Endothelial cell of umbilical vein (primary cell): ENCODE measurements at regions not wholly inside any gene's neighbourhood (a gene's known extent, or its start where the extent isn't known, plus 50 kb on each side); places are given as distances from the start of the nearest gene placed in this dataset.

Source experiments
- BruUV-seq: library from RNA; stranded (reverse); fragments of 400-500 nt; replicated peaks from 2 replicates; lab custom pipeline; 2021; lab: Mats Ljungman, UMichigan
- CTCF ChIA-PET: fragments of 300-600, 350-600 bp; sonication (Branson Sonifier 250); formaldehyde crosslinking; loops from one replicate; lab custom pipeline; 2021; ENCODE audit warnings: antibody characterized with exemption, inconsistent platforms; lab: Charles Lee
- POLR2A ChIA-PET: fragments of 300-600, 350-600 bp; sonication (Branson Sonifier 250); formaldehyde crosslinking; loops from one replicate; lab custom pipeline; 2021; ENCODE audit warnings: antibody characterized with exemption, inconsistent platforms; lab: Charles Lee
- DNase-seq: peaks from one replicate; pipeline ENCODE4 v3.0.0-alpha.2; 2011; ENCODE audit warnings: low read depth, low spot score
- FAIRE-seq: peaks from 2 replicates; lab custom pipeline; 2011; peaks lifted over from hg19 to GRCh38; lab: Jason Lieb, UNC
- H2AFZ ChIP-seq: 2 replicates; pipeline ENCODE4 v1.6.0; 2012; ENCODE audit warnings: low read depth, low read length, control low read depth, inconsistent platforms
- H3K27ac ChIP-seq: 2 replicates; pipeline ENCODE4 v1.5.1; 2011; ENCODE audit warnings: low read depth, mild to moderate bottlenecking, control low read depth, low read length, moderate library complexity; ENCODE audit not compliant: insufficient read depth
- H3K27me3 ChIP-seq, 2 experiments: 2 replicates each; pipeline versions ENCODE4 v1.6.0 to v1.6.1; 2011; ENCODE audit warnings: low read length in 2 of 2, mixed read lengths in 1 of 2; ENCODE audit not compliant: control insufficient read depth in 2 of 2, insufficient read depth in 2 of 2
- H3K36me3 ChIP-seq, 2 experiments: 2 replicates in 1 of 2; 3 replicates in 1 of 2; pipeline ENCODE4 v1.5.1; 2011; ENCODE audit warnings: low read length in 2 of 2, mild to moderate bottlenecking in 1 of 2, moderate library complexity in 1 of 2; ENCODE audit not compliant: control insufficient read depth in 2 of 2, insufficient read depth in 2 of 2; ENCODE audit errors: extremely low read depth in 1 of 2
- H3K4me1 ChIP-seq: 3 replicates; pipeline ENCODE4 v1.5.1; 2011; ENCODE audit warnings: mild to moderate bottlenecking, low read length; ENCODE audit not compliant: control insufficient read depth, insufficient read depth; ENCODE audit errors: extremely low read depth
- H3K4me2 ChIP-seq: 2 replicates; pipeline ENCODE4 v1.6.1; 2011; ENCODE audit warnings: low read length, control low read depth, mixed read lengths; ENCODE audit not compliant: insufficient read depth
- H3K4me3 ChIP-seq, 3 experiments: fragments of 200-600 bp in 1 of 3; sonication (generic), shearing (Covaris generic) in 1 of 3; replicated peaks in 1 of 3; 2 replicates each; pipeline ENCODE4 v1.5.1; 2011 to 2016; ENCODE audit warnings: control low read depth in 3 of 3, low read length in 3 of 3, mild to moderate bottlenecking in 2 of 3, inconsistent platforms in 1 of 3, low read depth in 1 of 3, moderate library complexity in 1 of 3; ENCODE audit not compliant: insufficient read depth in 1 of 3
- H3K79me2 ChIP-seq: 2 replicates; pipeline ENCODE4 v1.6.0; 2012; ENCODE audit warnings: low read length, inconsistent platforms; ENCODE audit not compliant: control insufficient read depth, insufficient read depth
- H3K9ac ChIP-seq: replicated peaks from 2 replicates; pipeline ENCODE3; 2011; ENCODE audit warnings: low read length, control low read depth; ENCODE audit not compliant: insufficient read depth; ENCODE audit errors: extremely low read depth
- H3K9me1 ChIP-seq: replicated peaks from 3 replicates; pipeline ENCODE4 v1.6.0; 2011; ENCODE audit warnings: mild to moderate bottlenecking, low read length; ENCODE audit not compliant: control insufficient read depth, insufficient read depth; ENCODE audit errors: extremely low read depth
- H3K9me3 ChIP-seq: replicated peaks from 2 replicates; pipeline ENCODE4 v1.5.1; 2012; ENCODE audit warnings: low read length, inconsistent platforms; ENCODE audit not compliant: control insufficient read depth, insufficient read depth
- H4K20me1 ChIP-seq: replicated peaks from 2 replicates; pipeline ENCODE3; 2011; ENCODE audit warnings: mild to moderate bottlenecking, low read length; ENCODE audit not compliant: control insufficient read depth, insufficient read depth; ENCODE audit errors: extremely low read depth
- CTCF ChIP-seq, 2 donors: IDR thresholded peaks; 1 replicate in 1 of 2; 2 replicates in 1 of 2; pipeline ENCODE4 v1.5.1; 2011; ENCODE audit warnings: low read length in 2 of 2, mild to moderate bottlenecking in 2 of 2, moderate library complexity in 2 of 2, control low read depth in 1 of 2, inconsistent platforms in 1 of 2, low read depth in 1 of 2; ENCODE audit not compliant: insufficient read depth in 1 of 2; ENCODE audit errors: extremely low read depth in 1 of 2
- EZH2 ChIP-seq: IDR thresholded peaks from 2 replicates; pipeline ENCODE4 v1.6.1; 2012; ENCODE audit warnings: borderline replicate concordance, low read depth, mild to moderate bottlenecking, moderate library complexity, low read length, inconsistent platforms; ENCODE audit not compliant: severe bottlenecking
- FOS ChIP-seq: IDR thresholded peaks from 2 replicates; pipeline ENCODE4 v1.6.1; 2011; ENCODE audit warnings: mild to moderate bottlenecking, low read length, moderate library complexity, borderline replicate concordance; ENCODE audit not compliant: insufficient read depth
- GATA2 ChIP-seq: IDR thresholded peaks from 2 replicates; pipeline ENCODE4 v1.7.0; 2011; ENCODE audit warnings: low read depth, mild to moderate bottlenecking, moderate library complexity, mixed read lengths, low read length; ENCODE audit not compliant: insufficient read length, insufficient read depth
- JUN ChIP-seq: IDR thresholded peaks from 2 replicates; pipeline ENCODE4 v1.6.1; 2011; ENCODE audit warnings: borderline replicate concordance, low read depth; ENCODE audit not compliant: insufficient read length, insufficient read depth
- MAX ChIP-seq: IDR thresholded peaks from 2 replicates; pipeline ENCODE4 v1.6.1; 2011; ENCODE audit not compliant: insufficient read depth, insufficient read length
- MYC ChIP-seq: IDR thresholded peaks from one replicate; pipeline ENCODE4 v1.6.1; 2011; ENCODE audit warnings: mild to moderate bottlenecking, low read depth, low read length
- POLR2A ChIP-seq: IDR thresholded peaks from 2 replicates; pipeline ENCODE4 v1.6.1; 2012; ENCODE audit warnings: low read depth, mild to moderate bottlenecking, control low read depth, low read length
- POLR2AphosphoS5 ChIP-seq: IDR thresholded peaks from 2 replicates; pipeline ENCODE4 v1.6.1; 2012; ENCODE audit warnings: low read depth, mild to moderate bottlenecking, control low read depth, low read length, moderate library complexity; ENCODE audit not compliant: insufficient read depth
- dilution Hi-C: fragments of 300-500 bp; cut with MboI; formaldehyde crosslinking; loops from one replicate; pipeline ENCODE4 v1.15.0; 2019; ENCODE audit warnings: low sequenced_read_pairs; ENCODE audit not compliant: extremely low pct_ligation_motif_present
- intact Hi-C: fragments of 100-400 bp; cut with micrococcal nuclease; formaldehyde crosslinking; loops from one replicate; pipeline ENCODE4 v1.10.0; 2022

- Histone ChIP-seq H3K27ac (no peak overlapping the region), H3K4me1 (no peaks in the 10 kb centered on the region), H2AFZ (no peak overlapping the region), H3K9me1 (no peaks in the 10 kb centered on the region), H3K36me3 (no peaks in the 10 kb centered on the region), H4K20me1 (no peaks in the 10 kb centered on the region), H3K79me2 (no peaks in the 10 kb centered on the region), H3K9me3 (no peaks in the 10 kb centered on the region), H3K4me2 (no peak overlapping the region), H3K4me3 (no peak overlapping the region), H3K9ac (no peak overlapping the region), H3K27me3 (peaks cover 0 to 2% of the 10 kb centered on the region in 2 experiments)
- TF ChIP-seq MYC (no peak), EZH2 (no peak), MAX (no peak), POLR2AphosphoS5 (no peak)
- intact Hi-C loops = no loop called here
- FAIRE-seq (no peak), DNase-seq (no peak)
- no TSS peak for BruUV-seq
- POLR2A ChIA-PET = no interaction called here
- dilution Hi-C loops = no loop called here
- CTCF ChIA-PET = no interaction called here
These were observed 99.3 kb upstream of the SLC24A5 start for GRCh38 chr15:48021336-48022086.

- Histone ChIP-seq H4K20me1 (no peaks in the 10 kb centered on the region), H3K4me1 (no peaks in the 10 kb centered on the region), H2AFZ (no peak overlapping the region), H3K27ac (no peak overlapping the region), H3K27me3 (peaks cover 0 to 4% of the 10 kb centered on the region in 2 experiments), H3K36me3 (no peaks in the 10 kb centered on the region), H3K4me2 (no peak overlapping the region), H3K9me1 (no peaks in the 10 kb centered on the region), H3K79me2 (no peaks in the 10 kb centered on the region), H3K4me3 (no peak overlapping the region), H3K9me3 (no peaks in the 10 kb centered on the region), H3K9ac (no peak overlapping the region)
- BruUV-seq = no TSS peak
- peak; percentile 2 for DNase-seq
- FAIRE-seq = no peak
- ChIA-PET POLR2A (no interaction called here), CTCF (interaction anchor here (1.1 to 2.4 kb wide), 2 partner anchors 60 to 261 kb away, joined by 3 to 10 read pairs; no protein-coding TSS in a partner anchor)
- intact Hi-C loops = loop anchor here (1.0 to 2.0 kb wide), 2 partner anchors 226 to 260 kb away; no protein-coding TSS in a partner anchor
- dilution Hi-C loops = no loop called here
- no peak for TF ChIP-seq POLR2A
- TF ChIP-seq POLR2AphosphoS5 = no peak
- no peak for TF ChIP-seq CTCF (IDR thresholded peaks at IDR 0.05; ENCODE audit: extremely low read depth in 1 of 2, insufficient read depth in 1 of 2, low read depth in 1 of 2, low read length in 2 of 2)
- no peak for TF ChIP-seq FOS
- no peak for TF ChIP-seq MYC
- no peak for TF ChIP-seq GATA2
- no peak for TF ChIP-seq MAX
- no peak for TF ChIP-seq JUN
- no peak for TF ChIP-seq EZH2
These were observed 95.7 kb upstream of the SLC24A5 start for GRCh38 chr15:48025118-48025517.
